ENCODE measurements at regions not wholly inside any gene's neighbourhood (a gene's known extent, or its start where the extent isn't known, plus 50 kb on each side); places are given as distances from the start of the nearest gene placed in this dataset.

DNA sequence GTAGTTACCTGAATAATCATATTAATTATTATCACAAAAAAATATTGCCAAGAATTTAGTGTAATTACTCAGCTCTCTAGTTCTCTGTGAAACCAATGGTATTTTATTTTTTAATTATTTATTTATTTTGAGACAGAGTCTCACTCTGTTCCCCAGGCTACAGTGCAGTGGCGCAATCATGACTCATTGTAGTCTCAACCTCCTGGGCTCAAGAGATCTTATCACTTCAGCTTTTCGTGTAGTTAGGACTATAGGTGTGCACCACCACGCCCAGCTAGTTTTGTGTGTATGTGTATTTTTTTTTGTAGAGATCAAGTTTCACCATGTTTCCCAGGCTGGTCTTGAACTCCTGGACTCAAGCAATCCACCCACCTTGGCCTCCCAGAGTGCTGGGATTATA lies 440.4 kb upstream of the CDH20 start:
- no peaks in the 10 kb centered on the region for H3K23me2 ChIP-seq (ENCODE audit: low read depth, low read length)
- H3K4ac ChIP-seq (replicated peaks; ENCODE audit: insufficient read length, low read depth, low read length): no peak overlapping the region
- no peaks in the 10 kb centered on the region for H3K36me3 ChIP-seq (ENCODE audit: control insufficient read depth in 2 of 4, insufficient read depth in 4 of 4, low read length in 3 of 4)
- no peak overlapping the region for H2AFZ ChIP-seq (ENCODE audit: low read length)
- no peaks in the 10 kb centered on the region for H3K79me2 ChIP-seq (ENCODE audit: control insufficient read depth in 1 of 2, insufficient read depth in 2 of 2, low read length in 2 of 2)
- H3K4me3 ChIP-seq (ENCODE audit: extremely low read depth in 1 of 4, insufficient read depth in 2 of 4, low read depth in 3 of 4, low read length in 4 of 4): no peak overlapping the region
- no peak overlapping the region for H2BK120ac ChIP-seq (replicated peaks; ENCODE audit: low read depth, low read length)
- TF ChIP-seq EZH2 (IDR thresholded peaks at IDR 0.05; ENCODE audit: low read depth, low read length, severe bottlenecking) (no peak), RFX5 (IDR thresholded peaks at IDR 0.05; ENCODE audit: borderline replicate concordance, low read depth, low read length) (no peak), CBX5 (IDR thresholded peaks at IDR 0.05; ENCODE audit: low read depth, low read length) (no peak), SIN3A (conservative IDR thresholded peaks at IDR 0.05 in 1 of 2, IDR thresholded peaks at IDR 0.05 in 1 of 2; ENCODE audit: low read depth in 1 of 2, low read length in 2 of 2) (no peak), HDAC2 (IDR thresholded peaks at IDR 0.05; ENCODE audit: borderline replicate concordance in 1 of 2, low read depth in 2 of 2, low read length in 2 of 2) (no peak), CTBP2 (IDR thresholded peaks at IDR 0.05; ENCODE audit: borderline replicate concordance, insufficient read depth, insufficient read length, low read length) (no peak), BACH1 (IDR thresholded peaks at IDR 0.05; ENCODE audit: low read length) (no peak)
- no peaks in the 10 kb centered on the region for H3K9me3 ChIP-seq (ENCODE audit: insufficient read depth in 2 of 2, low read depth in 1 of 2, low read length in 1 of 2)
- H3K9ac ChIP-seq (replicated peaks in 1 of 4; ENCODE audit: extremely low read depth in 1 of 4, low read depth in 3 of 4, low read length in 3 of 4): no peak overlapping the region
- 81% methylated on average over 3 of the region's 3 CpGs; no CpG with 5 or more reads in 1 of the 2 experiments for WGBS, 2 experiments (ENCODE audit: extremely low coverage in 1 of 2, insufficient coverage in 1 of 2, insufficient read length in 1 of 2, insufficient replicate concordance in 2 of 2, low coverage in 1 of 2, low lambda C conversion rate in 2 of 2, missing lambda C conversion rate in 1 of 2)
- H2BK15ac ChIP-seq (ENCODE audit: low read length): no peak overlapping the region
- H4K20me1 ChIP-seq (replicated peaks in 1 of 2; ENCODE audit: control insufficient read depth in 1 of 2, insufficient read depth in 2 of 2, low read length in 2 of 2): no peaks in the 10 kb centered on the region
- CTCF ChIA-PET (ENCODE audit: partially characterized antibody): no interaction called here
- H4K91ac ChIP-seq (replicated peaks; ENCODE audit: insufficient read length, low read length): no peak overlapping the region
- no peak overlapping the region for H2BK5ac ChIP-seq (ENCODE audit: low read depth, low read length)
- DNase-seq (ENCODE audit: low read depth in 1 of 2, low spot score in 2 of 2): no peak
- no peak overlapping the region for H4K5ac ChIP-seq (ENCODE audit: insufficient read length, low read depth, low read length)
- no peak overlapping the region for H3K18ac ChIP-seq (ENCODE audit: extremely low read depth, low read length)
- H3K23ac ChIP-seq (ENCODE audit: insufficient read length): no peak overlapping the region
- peaks cover 0 to 1% (median 0%) of the 10 kb centered on the region in 4 experiments; a peak in 1 of 7 replicates for H3K27me3 ChIP-seq (replicated peaks in 1 of 4; ENCODE audit: control insufficient read depth in 3 of 4, extremely low read depth in 1 of 4, insufficient read depth in 3 of 4, low read length in 3 of 4)
- no peak overlapping the region for H2AK5ac ChIP-seq (ENCODE audit: low read depth, low read length)
- H3K56ac ChIP-seq (replicated peaks; ENCODE audit: insufficient read length, low read depth, low read length): no peak overlapping the region
- H3K79me1 ChIP-seq (ENCODE audit: low read depth, low read length): no peaks in the 10 kb centered on the region
- H3K4me1 ChIP-seq (replicated peaks in 1 of 4; ENCODE audit: control insufficient read depth in 3 of 4, insufficient read depth in 4 of 4, low read length in 3 of 4): no peaks in the 10 kb centered on the region
- FAIRE-seq: no peak
- no peak overlapping the region for H2BK20ac ChIP-seq (ENCODE audit: low read length)
- no peak overlapping the region for H3K14ac ChIP-seq (ENCODE audit: insufficient read length)
- no peak overlapping the region for H2BK12ac ChIP-seq (ENCODE audit: low read depth, low read length)
- POLR2A ChIA-PET (ENCODE audit: partially characterized antibody): no interaction called here
- H3K27ac ChIP-seq (ENCODE audit: low read depth, low read length): no peak overlapping the region
- no peak overlapping the region for H4K8ac ChIP-seq (ENCODE audit: extremely low read depth, insufficient read depth, low read length)
- no peak overlapping the region for H3K4me2 ChIP-seq (ENCODE audit: insufficient read depth in 1 of 2, low read depth in 2 of 2, low read length in 2 of 2)

Measured in H1 (cell line).